ENCODE measurements at regions not wholly inside any gene's neighbourhood (a gene's known extent, or its start where the extent isn't known, plus 50 kb on each side); places are given as distances from the start of the nearest gene placed in this dataset.

- ATAC-seq (ENCODE audit: low read depth) (no peak), DNase-seq (ENCODE audit: low spot score) (no peak)
- Histone ChIP-seq H3K27ac (ENCODE audit: poor library complexity, severe bottlenecking) (no peak overlapping the region), H3K27me3 (ENCODE audit: insufficient read depth, poor library complexity, severe bottlenecking) (no peaks in the 10 kb centered on the region), H3K4me1 (ENCODE audit: insufficient read depth, poor library complexity, severe bottlenecking) (peaks cover 32% of the 10 kb centered on the region), H3K9me3 (ENCODE audit: severe bottlenecking) (no peaks in the 10 kb centered on the region), H3K4me3 (ENCODE audit: severe bottlenecking) (no peak overlapping the region), H3K36me3 (ENCODE audit: low read depth) (no peaks in the 10 kb centered on the region)
- no peak for TF ChIP-seq CTCF (IDR thresholded peaks at IDR 0.05; ENCODE audit: poor library complexity, severe bottlenecking)
Measured at GRCh38 chr7:41145656-41146055, 557.2 kb downstream of the INHBA start.

GRCh38 chr7:41142904-41143473 lies 559.9 kb downstream of the INHBA start:
- ATAC-seq (ENCODE audit: low read depth) = no peak
- Histone ChIP-seq H3K36me3 (ENCODE audit: low read depth) (no peaks in the 10 kb centered on the region), H3K4me3 (ENCODE audit: severe bottlenecking) (no peak overlapping the region), H3K27me3 (ENCODE audit: insufficient read depth, poor library complexity, severe bottlenecking) (no peaks in the 10 kb centered on the region), H3K9me3 (ENCODE audit: severe bottlenecking) (no peaks in the 10 kb centered on the region), H3K27ac (ENCODE audit: poor library complexity, severe bottlenecking) (no peak overlapping the region), H3K4me1 (ENCODE audit: insufficient read depth, poor library complexity, severe bottlenecking) (peaks cover 22% of the 10 kb centered on the region)
- no peak for TF ChIP-seq CTCF (IDR thresholded peaks at IDR 0.05; ENCODE audit: poor library complexity, severe bottlenecking)
- no peak for DNase-seq (ENCODE audit: low spot score)

- no peak for TF ChIP-seq CTCF (IDR thresholded peaks at IDR 0.05; ENCODE audit: poor library complexity, severe bottlenecking)
- DNase-seq (ENCODE audit: low spot score) = no peak
Measured at GRCh38 chr7:41139789-41140188, 563.1 kb downstream of the INHBA start.

GRCh38 chr7:41136551-41136950 lies 566.3 kb downstream of the INHBA start:
- H3K36me3 ChIP-seq (ENCODE audit: low read depth) = no peaks in the 10 kb centered on the region
- no peak for TF ChIP-seq CTCF (IDR thresholded peaks at IDR 0.05; ENCODE audit: poor library complexity, severe bottlenecking)
- no peak for DNase-seq (ENCODE audit: low spot score)
- H3K4me3 ChIP-seq (ENCODE audit: severe bottlenecking) = no peak overlapping the region
- H3K4me1 ChIP-seq (ENCODE audit: insufficient read depth, poor library complexity, severe bottlenecking) = peaks cover 13% of the 10 kb centered on the region
- no peaks in the 10 kb centered on the region for H3K27me3 ChIP-seq (ENCODE audit: insufficient read depth, poor library complexity, severe bottlenecking)
- H3K27ac ChIP-seq (ENCODE audit: poor library complexity, severe bottlenecking) = no peak overlapping the region
- no peak for ATAC-seq (ENCODE audit: low read depth)
- no peaks in the 10 kb centered on the region for H3K9me3 ChIP-seq (ENCODE audit: severe bottlenecking)

More at GRCh38 chr7:41139789-41140188, 563.1 kb downstream of the INHBA start:
- H3K9me3 ChIP-seq (ENCODE audit: severe bottlenecking) = no peaks in the 10 kb centered on the region
- H3K4me3 ChIP-seq (ENCODE audit: severe bottlenecking) = no peak overlapping the region
- H3K4me1 ChIP-seq (ENCODE audit: insufficient read depth, poor library complexity, severe bottlenecking) = peaks cover 4% of the 10 kb centered on the region
- no peak for ATAC-seq (ENCODE audit: low read depth)
- no peak overlapping the region for H3K27ac ChIP-seq (ENCODE audit: poor library complexity, severe bottlenecking)
- H3K27me3 ChIP-seq (ENCODE audit: insufficient read depth, poor library complexity, severe bottlenecking) = no peaks in the 10 kb centered on the region
- no peaks in the 10 kb centered on the region for H3K36me3 ChIP-seq (ENCODE audit: low read depth)

GRCh38 chr7:41135511-41135910 lies 567.4 kb downstream of the INHBA start:
- TF ChIP-seq CTCF (IDR thresholded peaks at IDR 0.05; ENCODE audit: poor library complexity, severe bottlenecking) = no peak
- H3K27me3 ChIP-seq (ENCODE audit: insufficient read depth, poor library complexity, severe bottlenecking) = no peaks in the 10 kb centered on the region
- DNase-seq (ENCODE audit: low spot score) = no peak
- H3K4me1 ChIP-seq (ENCODE audit: insufficient read depth, poor library complexity, severe bottlenecking) = peaks cover 13% of the 10 kb centered on the region
- peak overlapping the region; percentile 57 for H3K27ac ChIP-seq (ENCODE audit: poor library complexity, severe bottlenecking)
- H3K4me3 ChIP-seq (ENCODE audit: severe bottlenecking) = no peak overlapping the region
- no peak for ATAC-seq (ENCODE audit: low read depth)
- H3K36me3 ChIP-seq (ENCODE audit: low read depth) = no peaks in the 10 kb centered on the region
- H3K9me3 ChIP-seq (ENCODE audit: severe bottlenecking) = no peaks in the 10 kb centered on the region
